ENCODE measurements at regions not wholly inside any gene's neighbourhood (a gene's known extent, or its start where the extent isn't known, plus 50 kb on each side); places are given as distances from the start of the nearest gene placed in this dataset.
"Not testable (repeated sequence)": the region's sequence is repeated elsewhere in the genome, so short reads cannot be mapped to it uniquely, and the experiment has no call there.

DNA sequence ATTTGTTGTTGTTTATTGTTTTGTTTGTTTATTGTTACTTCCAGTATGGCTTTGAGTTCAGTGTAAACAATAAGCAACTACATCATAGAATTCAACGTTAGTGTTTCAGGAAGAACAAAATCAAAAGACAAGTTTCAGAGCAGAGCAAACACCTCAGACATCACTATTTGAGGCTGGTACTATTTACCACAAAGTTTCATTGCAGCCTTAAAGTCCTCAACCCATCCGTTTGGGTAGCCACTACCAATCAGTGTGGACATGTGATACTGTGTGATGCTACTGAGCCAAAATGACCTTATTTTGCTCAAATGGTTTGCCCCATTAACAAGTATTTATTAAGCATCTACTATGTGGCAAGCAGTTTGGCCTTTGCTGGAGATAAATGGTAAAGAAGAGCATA, 458.5 kb upstream of the PTGER4 start:
- intact Hi-C loops (cut with DNase I): no loop called here
- no peak for ATAC-seq (ENCODE audit: poor library complexity)
- no peak for DNase-seq

- DNase-seq (no peak), ATAC-seq (ENCODE audit: poor library complexity) (no peak)
- intact Hi-C loops (cut with DNase I): no loop called here
Observed at GRCh38 chr5:40220260-40220659, 459.5 kb upstream of the PTGER4 start.

- intact Hi-C loops (cut with DNase I): no loop called here
- no peak for DNase-seq
- no peak for ATAC-seq (ENCODE audit: poor library complexity)
Observed at GRCh38 chr5:40217553-40217952, 462.2 kb upstream of the PTGER4 start.

DNA sequence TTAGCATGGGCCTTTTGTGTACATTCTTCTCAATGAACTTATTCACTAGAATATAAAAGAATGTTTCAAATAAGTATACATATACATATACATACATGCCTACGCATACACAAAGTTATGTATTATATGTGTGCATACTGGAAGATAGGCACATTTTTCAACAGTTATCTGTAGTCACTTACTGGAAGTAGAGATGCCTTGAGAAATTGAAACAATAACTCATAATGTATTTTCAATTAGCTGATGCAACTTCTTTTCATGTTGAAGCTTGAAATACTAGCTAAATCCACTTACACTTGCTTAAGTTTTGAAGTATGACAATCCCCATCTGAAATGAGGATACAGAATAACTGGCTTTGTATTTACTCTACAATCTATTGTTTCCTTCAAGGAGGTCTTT, 469.0 kb upstream of the PTGER4 start:
- intact Hi-C loops (cut with DNase I): no loop called here
- ATAC-seq (ENCODE audit: poor library complexity) (no peak), DNase-seq (no peak)

DNA sequence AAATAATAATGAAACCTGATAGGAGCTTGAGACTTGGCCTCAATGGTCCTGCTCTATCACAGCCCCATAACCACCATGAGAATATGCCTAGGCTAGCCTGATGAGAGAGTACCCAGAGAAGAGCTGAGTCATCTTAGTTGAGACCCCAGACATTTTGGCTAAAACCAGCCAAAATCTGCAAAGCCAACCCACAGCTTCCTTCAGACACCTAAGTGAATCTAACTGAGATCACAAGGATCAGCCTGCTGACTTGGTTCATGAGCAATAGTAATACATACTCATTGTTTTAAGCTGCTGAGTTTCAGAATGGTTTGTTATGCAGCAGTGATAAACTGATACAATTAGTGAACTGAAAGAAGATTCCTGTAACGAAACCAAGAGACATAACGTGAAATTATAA, 473.7 kb upstream of the PTGER4 start:
- DNase-seq (no peak), ATAC-seq (ENCODE audit: poor library complexity) (no peak)
- intact Hi-C loops (cut with DNase I): no loop called here

- ATAC-seq (ENCODE audit: poor library complexity): no peak
- DNase-seq: no peak
- intact Hi-C loops (cut with DNase I): no loop called here
Observed at GRCh38 chr5:40204144-40204543, 475.6 kb upstream of the PTGER4 start.

GRCh38 chr5:40202814-40203440, 476.8 kb upstream of the PTGER4 start:
- ATAC-seq (ENCODE audit: poor library complexity) (peak; percentile 27), DNase-seq (no peak)
- intact Hi-C loops (cut with DNase I): no loop called here

- no peak for DNase-seq
- intact Hi-C loops (cut with DNase I): no loop called here
- ATAC-seq (ENCODE audit: poor library complexity): no peak
Observed at GRCh38 chr5:40198736-40199135, 481.0 kb upstream of the PTGER4 start.

DNA sequence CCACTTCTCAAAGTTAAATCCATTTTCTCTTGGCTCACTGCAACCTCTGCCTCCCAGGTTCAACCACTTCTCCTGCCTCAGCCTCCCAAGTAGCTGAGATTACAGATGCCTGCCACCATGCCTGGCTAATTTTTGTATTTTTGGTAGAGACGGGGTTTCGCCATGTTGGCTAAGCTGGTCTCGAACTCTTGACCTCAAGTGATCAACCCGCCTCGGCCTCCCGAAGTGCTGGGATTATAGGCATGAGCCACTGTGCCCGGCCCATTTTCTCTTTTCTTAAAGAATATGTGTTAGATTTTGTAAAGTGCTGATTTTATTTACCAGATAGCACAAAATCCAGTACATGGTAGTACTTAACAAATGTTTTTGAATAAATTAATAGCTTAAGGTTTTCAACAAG, 484.1 kb upstream of the PTGER4 start:
- DNase-seq; ATAC-seq (ENCODE audit: poor library complexity); intact Hi-C loops (cut with DNase I): not testable (repeated sequence)

DNA sequence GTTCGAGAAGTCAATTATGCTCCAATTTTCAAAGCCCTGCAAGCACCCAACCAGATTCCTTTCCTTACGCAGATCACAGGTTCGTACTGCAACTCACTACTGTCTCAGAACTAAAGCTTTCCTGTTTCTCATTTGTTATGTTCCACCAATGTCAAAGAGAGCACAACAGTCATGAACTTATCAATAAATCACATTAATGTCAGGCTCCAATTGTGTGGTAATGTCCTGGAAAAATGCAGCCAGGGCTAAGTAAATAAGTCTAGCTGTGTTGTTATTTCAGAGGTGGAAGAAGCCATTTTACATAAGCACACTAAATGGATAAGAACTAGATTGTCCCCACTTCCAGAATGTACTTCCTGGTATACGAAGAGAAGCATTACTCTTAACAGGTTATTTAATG, 488.6 kb upstream of the PTGER4 start:
- intact Hi-C loops (cut with DNase I): no loop called here
- DNase-seq (no peak), ATAC-seq (ENCODE audit: poor library complexity) (no peak)

- intact Hi-C loops (cut with DNase I): no loop called here
- no peak for DNase-seq
- no peak for ATAC-seq (ENCODE audit: poor library complexity)
Observed at GRCh38 chr5:40172721-40173120, 507.0 kb upstream of the PTGER4 start.

DNA sequence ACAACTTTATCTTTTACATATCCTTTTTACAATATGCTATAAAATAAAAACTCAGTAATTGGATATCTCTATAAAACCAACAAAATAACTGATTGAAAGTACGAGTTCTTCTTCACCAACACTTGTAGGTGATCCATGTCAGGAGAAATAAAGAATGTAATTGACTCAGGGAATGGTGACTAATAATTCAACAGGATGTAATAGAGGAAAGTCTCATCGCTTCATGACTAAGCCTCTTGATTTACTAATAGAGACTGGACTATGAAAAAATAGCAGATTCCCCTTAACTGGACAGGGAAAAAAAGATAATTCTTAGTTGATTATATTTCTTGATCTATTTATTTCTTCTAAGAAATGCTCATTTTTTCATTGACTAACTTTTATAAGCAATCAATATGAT, 507.7 kb upstream of the PTGER4 start:
- ATAC-seq (ENCODE audit: poor library complexity) (no peak), DNase-seq (no peak)
- intact Hi-C loops (cut with DNase I): no loop called here

GRCh38 chr5:40167283-40167682, 512.4 kb upstream of the PTGER4 start:
- intact Hi-C loops (cut with DNase I): no loop called here
- ATAC-seq (ENCODE audit: poor library complexity) (no peak), DNase-seq (no peak)

DNA sequence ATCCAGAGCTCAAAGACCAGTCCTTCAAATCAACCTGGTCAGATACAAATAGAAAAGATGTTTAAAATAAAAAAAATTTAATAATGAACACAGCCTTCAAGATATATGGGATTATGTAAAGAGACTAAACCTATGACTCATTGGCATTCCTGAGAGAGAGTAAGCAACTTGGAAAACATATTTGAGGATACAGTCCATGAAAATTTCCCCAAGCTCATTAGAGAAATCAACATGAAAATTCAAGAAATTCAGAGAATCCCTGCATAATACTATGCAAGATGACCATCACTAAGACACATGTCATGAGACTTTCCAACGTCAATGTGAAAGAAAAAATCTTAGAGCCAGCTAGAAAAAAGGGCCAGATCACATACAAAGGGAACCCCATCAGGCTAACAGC, 512.9 kb upstream of the PTGER4 start:
- no peak for ATAC-seq (ENCODE audit: poor library complexity)
- intact Hi-C loops (cut with DNase I): no loop called here
- DNase-seq: no peak

DNA sequence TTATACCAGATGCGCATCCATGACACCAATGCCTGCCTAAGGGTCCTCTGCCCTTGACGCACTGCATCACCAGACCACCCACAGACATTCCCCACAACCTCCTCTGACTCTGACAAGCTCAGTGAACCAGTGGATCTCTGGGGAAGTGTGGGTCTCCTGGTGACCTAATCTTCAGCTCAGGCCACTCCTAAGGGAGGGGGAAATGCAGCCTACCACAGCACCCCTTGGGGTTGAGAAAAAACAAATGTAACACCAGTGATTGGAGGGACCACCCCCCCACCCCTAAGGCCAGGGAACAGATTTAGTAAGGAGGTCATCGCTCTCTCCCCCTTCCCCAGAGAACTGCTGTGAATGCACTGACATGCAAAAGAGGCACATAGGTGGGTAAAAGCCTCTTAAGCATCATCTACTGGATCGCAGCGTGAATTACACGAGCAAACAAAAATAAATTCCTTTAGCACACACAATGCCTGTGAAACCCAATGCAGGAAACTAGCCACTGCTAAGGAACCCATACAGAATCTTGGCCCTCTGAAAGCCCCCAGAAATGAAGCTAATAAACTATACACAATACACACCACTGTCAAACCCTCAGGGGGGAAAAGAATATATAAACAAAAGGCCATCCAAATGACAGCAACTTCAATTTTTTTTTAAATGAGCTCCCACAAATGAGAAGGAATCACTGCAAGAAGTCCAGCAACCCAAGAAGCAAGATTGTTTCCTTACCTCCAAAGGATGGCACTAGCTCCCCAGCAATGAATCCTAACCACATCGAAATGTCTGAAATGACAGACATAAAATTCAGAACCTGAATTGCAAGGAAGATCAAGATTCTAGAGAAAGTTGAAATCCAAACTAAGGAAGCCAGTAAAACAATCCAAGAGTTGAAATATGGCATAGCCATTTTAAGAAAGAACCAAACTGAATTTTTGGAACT, 513.7 kb upstream of the PTGER4 start:
- intact Hi-C loops (cut with DNase I): no loop called here
- no peak for DNase-seq

DNA sequence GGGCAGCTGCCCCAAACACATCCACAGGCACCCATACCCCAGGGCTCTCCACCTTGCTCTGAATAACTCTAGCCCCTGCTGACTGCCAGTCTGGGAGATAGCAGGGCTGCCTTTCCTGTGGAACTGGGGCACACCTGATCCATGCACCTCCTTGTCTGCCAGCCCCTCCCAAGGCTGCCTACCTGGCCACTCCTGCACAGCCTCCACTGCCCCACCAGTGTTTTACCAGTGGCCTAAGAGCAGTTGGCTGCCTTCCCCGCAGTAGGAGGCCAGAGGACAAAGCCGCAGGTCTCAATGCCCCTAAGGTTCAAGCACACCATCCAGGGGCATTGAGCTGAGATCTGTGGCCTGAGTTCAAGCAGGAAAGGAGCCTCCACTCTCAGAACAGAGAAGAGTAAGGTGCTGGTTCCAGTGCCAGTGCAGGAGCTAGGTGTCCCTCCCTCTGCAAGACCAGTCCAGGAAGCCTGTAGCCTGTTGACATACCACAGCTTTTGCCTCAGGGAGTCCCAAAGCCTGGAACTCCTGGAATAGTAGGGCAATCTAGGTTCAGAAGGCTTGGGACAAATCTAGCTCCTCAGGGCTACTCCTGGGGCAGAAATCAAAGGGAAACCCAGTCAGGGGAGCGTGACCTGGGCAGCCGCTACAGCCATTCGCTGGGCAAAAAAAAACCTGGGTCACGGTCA, 514.5 kb upstream of the PTGER4 start:
- intact Hi-C loops (cut with DNase I): no loop called here
- ATAC-seq (ENCODE audit: poor library complexity) (no peak), DNase-seq (no peak)

More for the DNA sequence above, 513.7 kb upstream of the PTGER4 start:
- ATAC-seq (ENCODE audit: poor library complexity): no peak

DNA sequence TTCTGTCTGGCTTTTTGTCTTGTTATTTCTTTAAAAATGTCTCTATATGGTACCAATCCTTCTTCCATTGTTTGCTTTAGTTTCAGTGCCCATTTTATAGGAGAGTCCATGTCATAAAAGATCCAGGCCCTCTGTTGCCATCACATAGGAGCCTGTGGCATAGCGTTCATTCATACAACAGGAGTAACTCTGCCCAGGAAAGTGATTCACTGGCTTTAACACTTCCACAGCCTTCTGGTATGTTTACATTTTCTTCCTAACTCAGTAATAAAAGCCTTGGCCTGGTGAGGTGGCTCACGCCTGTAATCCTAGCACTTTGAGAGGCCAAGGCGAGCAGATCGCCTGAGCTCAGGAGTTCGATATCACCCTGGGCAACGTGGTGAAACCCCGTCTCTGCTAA, 519.3 kb upstream of the PTGER4 start:
- DNase-seq (no peak), ATAC-seq (ENCODE audit: poor library complexity) (no peak)
- intact Hi-C loops (cut with DNase I): no loop called here

- ATAC-seq (ENCODE audit: poor library complexity): no peak
- intact Hi-C loops (cut with DNase I): no loop called here
- no peak for DNase-seq
Observed at GRCh38 chr5:40154194-40154593, 525.5 kb upstream of the PTGER4 start.

- DNase-seq: no peak
- no peak for ATAC-seq (ENCODE audit: poor library complexity)
- intact Hi-C loops (cut with DNase I): no loop called here
Observed at GRCh38 chr5:40150896-40151295, 528.8 kb upstream of the PTGER4 start.

DNA sequence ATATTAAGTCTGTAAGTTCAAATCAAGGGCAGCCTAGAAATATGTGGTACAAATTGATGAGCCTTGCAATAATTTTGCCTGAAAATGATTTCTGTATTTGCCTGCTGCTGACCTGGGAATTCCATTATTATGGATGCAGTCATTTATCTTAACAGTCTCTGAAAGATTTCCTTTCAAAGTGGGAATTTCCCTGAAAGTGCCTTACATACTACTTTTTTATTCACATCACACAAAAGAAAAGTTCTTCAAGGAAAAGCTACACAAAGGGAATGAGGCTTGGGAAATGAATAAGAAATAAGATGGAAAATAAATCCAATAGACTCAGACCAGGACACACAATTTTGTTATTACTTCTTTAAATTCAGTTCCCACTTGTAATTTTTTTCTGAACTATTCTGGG, 537.8 kb upstream of the PTGER4 start:
- DNase-seq: no peak
- intact Hi-C loops (cut with DNase I): no loop called here
- no peak for ATAC-seq (ENCODE audit: poor library complexity)
